NCI-H2196 (cell line): ENCODE measurements at regions not wholly inside any gene's neighbourhood (a gene's known extent, or its start where the extent isn't known, plus 50 kb on each side); places are given as distances from the start of the nearest gene placed in this dataset.
"Not testable (repeated sequence)": the region's sequence is repeated elsewhere in the genome, so short reads cannot be mapped to it uniquely, and the experiment has no call there.

Source experiments
- DNase-seq: peaks from one replicate; lab custom pipeline; 2025; ENCODE audit not compliant: unreplicated experiment; lab: John Stamatoyannopoulos, UW

GRCh38 chr10:3255075-3255474, 82.5 kb upstream of the PITRM1 start:
- DNase-seq: no peak

- not testable (repeated sequence) for DNase-seq
Measured at GRCh38 chr10:3253974-3254373, 81.4 kb upstream of the PITRM1 start.

GRCh38 chr10:3251172-3251571, 78.6 kb upstream of the PITRM1 start:
- no peak for DNase-seq

- no peak for DNase-seq
Measured at GRCh38 chr10:3249307-3249889, 76.8 kb upstream of the PITRM1 start.

GRCh38 chr10:3248526-3249306, 76.1 kb upstream of the PITRM1 start:
- DNase-seq: no peak

GRCh38 chr10:3245395-3245794, 72.8 kb upstream of the PITRM1 start:
- no peak for DNase-seq

GRCh38 chr10:3241967-3242650, 69.5 kb upstream of the PITRM1 start:
- DNase-seq: no peak

GRCh38 chr10:3241274-3241921, 68.8 kb upstream of the PITRM1 start:
- no peak for DNase-seq

GRCh38 chr10:3239920-3240894, 67.6 kb upstream of the PITRM1 start:
- no peak for DNase-seq

- no peak for DNase-seq
Measured at GRCh38 chr10:3239066-3239919, 66.7 kb upstream of the PITRM1 start.

GRCh38 chr10:3238115-3238871, 65.7 kb upstream of the PITRM1 start:
- DNase-seq: no peak

GRCh38 chr10:3237530-3237929, 64.9 kb upstream of the PITRM1 start:
- DNase-seq: no peak

GRCh38 chr10:3236644-3237404, 64.2 kb upstream of the PITRM1 start:
- no peak for DNase-seq

- no peak for DNase-seq
Measured at GRCh38 chr10:3235996-3236510, 63.5 kb upstream of the PITRM1 start.

- DNase-seq: no peak
Measured at GRCh38 chr10:3235395-3235794, 62.8 kb upstream of the PITRM1 start.

- no peak for DNase-seq
Measured at GRCh38 chr10:3233486-3233990, 61.0 kb upstream of the PITRM1 start.

- DNase-seq: no peak
Measured at GRCh38 chr10:3231951-3232730, 59.6 kb upstream of the PITRM1 start.
